Loucy (cell line): ENCODE measurements at regions not wholly inside any gene's neighbourhood (a gene's known extent, or its start where the extent isn't known, plus 50 kb on each side); places are given as distances from the start of the nearest gene placed in this dataset.

ENCODE experiments used
- H2AFZ ChIP-seq: fragments of 200-600 bp; sonication (generic); 2 replicates; pipeline ENCODE4 v1.6.0; 2016; ENCODE audit warnings: antibody characterized with exemption, mild to moderate bottlenecking, low read length, moderate library complexity
- H3F3A ChIP-seq: fragments of 200-600 bp; 2 replicates; pipeline ENCODE4 v1.6.0; 2016; ENCODE audit warnings: antibody characterized with exemption, low read depth, mild to moderate bottlenecking
- H3K27me3 ChIP-seq: fragments of 200-600 bp; sonication (generic); 2 replicates; pipeline ENCODE4 v1.6.1; 2014; ENCODE audit warnings: low read length, mild to moderate bottlenecking; ENCODE audit not compliant: insufficient read depth, poor library complexity, severe bottlenecking
- H3K36me3 ChIP-seq: fragments of 200-600 bp; sonication (generic); 2 replicates; pipeline ENCODE4 v1.6.1; 2016; ENCODE audit warnings: low read length; ENCODE audit not compliant: insufficient read depth
- H3K4me1 ChIP-seq: fragments of 200-600 bp; sonication (generic); 2 replicates; pipeline ENCODE4 v1.5.1; 2014; ENCODE audit warnings: low read length, mild to moderate bottlenecking; ENCODE audit not compliant: insufficient read depth, poor library complexity, severe bottlenecking
- H3K4me2 ChIP-seq: fragments of 200-600 bp; sonication (generic); 2 replicates; pipeline ENCODE4 v1.6.0; 2014; ENCODE audit warnings: antibody characterized with exemption, low read length, low read depth, mild to moderate bottlenecking; ENCODE audit not compliant: poor library complexity, severe bottlenecking
- H3K4me3 ChIP-seq: fragments of 200-600 bp; sonication (generic); 2 replicates; pipeline ENCODE4 v1.5.1; 2014; ENCODE audit warnings: low read length, mild to moderate bottlenecking, mixed read lengths; ENCODE audit not compliant: poor library complexity, severe bottlenecking
- H3K79me2 ChIP-seq: fragments of 200-600 bp; sonication (generic); 2 replicates; pipeline ENCODE4 v1.6.1; 2014; ENCODE audit warnings: low read length; ENCODE audit not compliant: insufficient read depth
- H3K9ac ChIP-seq: fragments of 200-600 bp; sonication (generic); 2 replicates; pipeline ENCODE4 v1.6.0; 2014; ENCODE audit warnings: mild to moderate bottlenecking, low read depth, low read length, moderate library complexity; ENCODE audit not compliant: poor library complexity, severe bottlenecking
- H3K9me2 ChIP-seq: fragments of 200-600 bp; sonication (generic); replicated peaks from 2 replicates; pipeline ENCODE4 v1.6.1; 2016; ENCODE audit warnings: low read depth, low read length, mixed read lengths
- H3K9me3 ChIP-seq: fragments of 200-600 bp; sonication (generic); 2 replicates; pipeline ENCODE4 v1.6.1; 2014; ENCODE audit warnings: mild to moderate bottlenecking, antibody characterized with exemption, low read length, low read depth; ENCODE audit not compliant: insufficient read depth
- H4K20me1 ChIP-seq: fragments of 200-600 bp; sonication (generic); 2 replicates; pipeline ENCODE4 v1.6.0; 2014; ENCODE audit warnings: antibody characterized with exemption, low read length, mild to moderate bottlenecking; ENCODE audit not compliant: insufficient read depth, poor library complexity, severe bottlenecking
- CTCF ChIP-seq: fragments of 200-600 bp; sonication (generic); conservative IDR thresholded peaks from 2 replicates; pipeline ENCODE4 v1.5.1; 2014; ENCODE audit warnings: mild to moderate bottlenecking, antibody characterized with exemption, low read length
- EZH2phosphoT487 ChIP-seq: fragments of 200-600 bp; IDR thresholded peaks from 2 replicates; pipeline ENCODE4 v1.6.1; 2018; ENCODE audit warnings: antibody characterized with exemption, mild to moderate bottlenecking, moderate library complexity, borderline replicate concordance

GRCh38 chr5:173413471-173413982 is 85.3 kb upstream of the STC2 start:
- no peak for TF ChIP-seq EZH2phosphoT487
- TF ChIP-seq CTCF = no peak
- no peaks in the 10 kb centered on the region for H3F3A ChIP-seq
- no peak overlapping the region for H3K4me2 ChIP-seq
- H3K9me3 ChIP-seq = no peaks in the 10 kb centered on the region
- H3K9me2 ChIP-seq = no peaks in the 10 kb centered on the region
- H2AFZ ChIP-seq = no peak overlapping the region
- no peaks in the 10 kb centered on the region for H3K4me1 ChIP-seq
- no peaks in the 10 kb centered on the region for H3K27me3 ChIP-seq
- H3K79me2 ChIP-seq = no peaks in the 10 kb centered on the region
- H3K9ac ChIP-seq = no peak overlapping the region
- no peak overlapping the region for H3K4me3 ChIP-seq
- H3K36me3 ChIP-seq = no peaks in the 10 kb centered on the region
- H4K20me1 ChIP-seq = no peaks in the 10 kb centered on the region

- Histone ChIP-seq H3K27me3 (no peaks in the 10 kb centered on the region), H3K36me3 (no peaks in the 10 kb centered on the region), H4K20me1 (no peaks in the 10 kb centered on the region), H3K9ac (no peak overlapping the region), H3K79me2 (no peaks in the 10 kb centered on the region), H3K9me3 (no peaks in the 10 kb centered on the region), H3K4me3 (no peak overlapping the region), H3K4me2 (no peak overlapping the region), H3K4me1 (no peaks in the 10 kb centered on the region), H3F3A (no peaks in the 10 kb centered on the region), H2AFZ (no peak overlapping the region), H3K9me2 (no peaks in the 10 kb centered on the region)
- TF ChIP-seq CTCF = no peak
- TF ChIP-seq EZH2phosphoT487 = no peak
Measured at GRCh38 chr5:173412566-173412965, 84.4 kb upstream of the STC2 start.

DNA sequence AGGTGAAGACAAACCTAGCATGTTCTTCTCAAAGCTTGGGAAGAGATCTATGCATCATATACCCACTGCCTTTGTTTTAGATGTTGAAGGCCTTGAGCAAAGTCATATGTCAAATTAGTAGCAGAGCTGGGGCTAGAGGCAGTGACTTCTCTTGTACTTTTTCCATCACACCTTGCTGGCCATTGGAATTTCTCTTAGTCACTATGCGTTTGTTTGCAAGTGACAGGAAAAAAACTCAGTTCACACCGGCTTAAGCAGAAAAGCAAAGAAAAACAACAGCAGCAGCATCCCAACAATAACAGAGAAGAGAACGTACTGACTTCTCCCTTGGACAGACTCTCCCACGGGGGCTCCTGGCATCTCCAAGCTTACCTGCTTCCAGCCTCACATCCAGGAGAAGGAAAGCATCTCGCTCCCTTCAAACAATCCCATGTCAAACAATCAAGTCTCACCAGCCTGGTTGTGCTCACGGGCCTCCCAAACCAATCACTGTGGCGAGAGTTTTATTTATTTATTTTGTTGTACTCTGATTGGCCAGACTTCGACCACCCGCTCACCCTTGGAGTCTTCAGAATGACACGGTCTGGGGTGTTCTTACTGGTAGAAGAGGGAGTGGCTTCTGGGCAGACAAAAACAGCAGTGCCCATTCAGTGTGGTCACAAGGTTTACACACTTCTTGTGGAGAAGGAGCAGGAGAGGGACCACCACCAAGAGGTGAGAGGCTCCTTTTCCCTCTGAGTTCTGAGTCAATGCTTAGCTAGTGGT is 83.8 kb upstream of the STC2 start:
- Histone ChIP-seq H3K4me1 (no peaks in the 10 kb centered on the region), H3K9me2 (no peaks in the 10 kb centered on the region), H3K36me3 (no peaks in the 10 kb centered on the region), H3F3A (no peaks in the 10 kb centered on the region), H3K27me3 (no peaks in the 10 kb centered on the region), H3K4me2 (no peak overlapping the region), H3K9ac (no peak overlapping the region), H3K79me2 (no peaks in the 10 kb centered on the region), H2AFZ (no peak overlapping the region), H4K20me1 (no peaks in the 10 kb centered on the region), H3K4me3 (no peak overlapping the region), H3K9me3 (no peaks in the 10 kb centered on the region)
- TF ChIP-seq EZH2phosphoT487 (no peak), CTCF (no peak)
